Left lobe of liver (tissue), 2 donors: ENCODE measurements at regions not wholly inside any gene's neighbourhood (a gene's known extent, or its start where the extent isn't known, plus 50 kb on each side); places are given as distances from the start of the nearest gene placed in this dataset.

Source experiments
- ATAC-seq: fragments of 200-7000 bp; cut with Tn5 transposase; one replicate; pipeline ENCODE4 v1.9.1; 2020; ENCODE audit warnings: mild to moderate bottlenecking, moderate library complexity
- DNase-seq: peaks from one replicate; pipeline ENCODE4 v3.0.0-alpha.2; 2020; ENCODE audit warnings: low spot score
- donor health status: DM: no; HTN: no; CAD: no; lungs with moderate emphysema.
- donor health status: DM: no; HTN: yes; CAD: no.

GRCh38 chr6:40912158-40912946 is 126.7 kb downstream of the UNC5CL start:
- DNase-seq, result peak; percentile 62
- peak; percentile 99 for ATAC-seq

GRCh38 chr6:40910260-40910893 is 128.6 kb downstream of the UNC5CL start:
- ATAC-seq (no peak), DNase-seq (no peak)

- no peak for ATAC-seq
- DNase-seq, result no peak
These were observed 129.2 kb downstream of the UNC5CL start for GRCh38 chr6:40909811-40910210.

GRCh38 chr6:40907198-40907701 is 131.8 kb downstream of the UNC5CL start:
- ATAC-seq (peak; percentile 49), DNase-seq (no peak)

- no peak for ATAC-seq
- no peak for DNase-seq
These were observed 132.3 kb downstream of the UNC5CL start for GRCh38 chr6:40906759-40907158.

- no peak for ATAC-seq
- no peak for DNase-seq
These were observed 134.3 kb downstream of the UNC5CL start for GRCh38 chr6:40904583-40905194.

- DNase-seq, result no peak
- no peak for ATAC-seq
These were observed 135.6 kb downstream of the UNC5CL start for GRCh38 chr6:40903456-40903855.

- DNase-seq (no peak), ATAC-seq (no peak)
These were observed 137.5 kb downstream of the UNC5CL start for GRCh38 chr6:40901322-40902055.

- no peak for ATAC-seq
- no peak for DNase-seq
These were observed 138.2 kb downstream of the UNC5CL start for GRCh38 chr6:40900791-40901190.

- ATAC-seq, result no peak
- DNase-seq, result no peak
These were observed 139.3 kb downstream of the UNC5CL start for GRCh38 chr6:40899684-40900155.

GRCh38 chr6:40898073-40898472 is 140.9 kb downstream of the UNC5CL start:
- no peak for ATAC-seq
- no peak for DNase-seq

- ATAC-seq, result peak; percentile 81
These were observed 141.5 kb downstream of the UNC5CL start for GRCh38 chr6:40897390-40898003.

GRCh38 chr6:40896696-40897095 is 142.3 kb downstream of the UNC5CL start:
- DNase-seq (peak; percentile 65), ATAC-seq (peak; percentile 84)

More at GRCh38 chr6:40897390-40898003, 141.5 kb downstream of the UNC5CL start:
- peak; percentile 61 for DNase-seq

- ATAC-seq, result peak; percentile 56
- no peak for DNase-seq
These were observed 143.8 kb downstream of the UNC5CL start for GRCh38 chr6:40894962-40895799.

GRCh38 chr6:40893021-40893420 is 146.0 kb downstream of the UNC5CL start:
- DNase-seq (no peak), ATAC-seq (no peak)

GRCh38 chr6:40892223-40892622 is 146.8 kb downstream of the UNC5CL start:
- DNase-seq, result no peak
- ATAC-seq, result no peak

GRCh38 chr6:40891686-40892085 is 147.3 kb downstream of the UNC5CL start:
- no peak for DNase-seq
- no peak for ATAC-seq

GRCh38 chr6:40891131-40891530 is 147.9 kb downstream of the UNC5CL start:
- ATAC-seq (no peak), DNase-seq (no peak)

GRCh38 chr6:40889137-40889832 is 149.7 kb downstream of the UNC5CL start:
- ATAC-seq (peak; percentile 68), DNase-seq (no peak)
